Trophoblast cell (in vitro differentiated cells and primary cell): ENCODE measurements at regions not wholly inside any gene's neighbourhood (a gene's known extent, or its start where the extent isn't known, plus 50 kb on each side); places are given as distances from the start of the nearest gene placed in this dataset.

ENCODE experiments used
- DNase-seq, 2 donors: peaks; one replicate each; pipeline ENCODE4 v3.0.0-alpha.2; 2016
- H2AFZ ChIP-seq: 2 replicates; pipeline ENCODE4 v1.6.1; 2013; ENCODE audit warnings: low read length, moderate library complexity, mild to moderate bottlenecking; ENCODE audit not compliant: insufficient read depth, poor library complexity
- H2AK5ac ChIP-seq: 2 replicates; pipeline ENCODE4 v1.6.1; 2013; ENCODE audit warnings: mild to moderate bottlenecking, low read length
- H2BK120ac ChIP-seq: 2 replicates; pipeline ENCODE4 v1.6.1; 2013; ENCODE audit warnings: low read length, mild to moderate bottlenecking, moderate library complexity; ENCODE audit not compliant: insufficient read depth, poor library complexity
- H2BK12ac ChIP-seq: 2 replicates; pipeline ENCODE4 v1.6.1; 2013; ENCODE audit warnings: mild to moderate bottlenecking, low read length, moderate library complexity
- H2BK5ac ChIP-seq: 2 replicates; pipeline ENCODE4 v1.6.1; 2013; ENCODE audit warnings: low read length, low read depth, moderate library complexity, mild to moderate bottlenecking; ENCODE audit not compliant: poor library complexity
- H3K14ac ChIP-seq: 2 replicates; pipeline ENCODE4 v1.6.1; 2013; ENCODE audit warnings: mild to moderate bottlenecking, low read length
- H3K18ac ChIP-seq: 2 replicates; pipeline ENCODE4 v1.6.1; 2013; ENCODE audit warnings: mild to moderate bottlenecking, low read length
- H3K23ac ChIP-seq: 2 replicates; pipeline ENCODE4 v1.6.1; 2013; ENCODE audit warnings: low read length
- H3K27ac ChIP-seq: 2 replicates; pipeline ENCODE4 v1.5.1; 2013; ENCODE audit warnings: low read depth, mild to moderate bottlenecking, inconsistent platforms, low read length, moderate library complexity
- H3K27me3 ChIP-seq: 2 replicates; pipeline ENCODE4 v1.6.1; 2013; ENCODE audit warnings: inconsistent platforms, mild to moderate bottlenecking, low read length, moderate library complexity; ENCODE audit not compliant: insufficient read depth
- H3K36me3 ChIP-seq, 2 experiments: 1 replicate in 1 of 2; 2 replicates in 1 of 2; pipeline ENCODE4 v1.6.1; 2013; ENCODE audit warnings: low read length in 2 of 2, mild to moderate bottlenecking in 2 of 2, moderate library complexity in 1 of 2; ENCODE audit not compliant: insufficient read depth in 2 of 2, control insufficient read depth in 1 of 2
- H3K4ac ChIP-seq: 2 replicates; pipeline ENCODE4 v1.6.1; 2013; ENCODE audit warnings: low read depth, mild to moderate bottlenecking, low read length, moderate library complexity
- H3K4me1 ChIP-seq, 2 experiments: 1 replicate in 1 of 2; 2 replicates in 1 of 2; pipeline ENCODE4 v1.6.1; 2013; ENCODE audit warnings: low read length in 2 of 2, mild to moderate bottlenecking in 2 of 2, moderate library complexity in 1 of 2; ENCODE audit not compliant: insufficient read depth in 2 of 2, control insufficient read depth in 1 of 2
- H3K4me2 ChIP-seq: 2 replicates; pipeline ENCODE4 v1.6.1; 2013; ENCODE audit warnings: inconsistent platforms, mild to moderate bottlenecking, low read length, moderate library complexity
- H3K4me3 ChIP-seq: 2 replicates; pipeline ENCODE4 v1.5.1; 2013; ENCODE audit warnings: mild to moderate bottlenecking, low read depth, low read length, inconsistent platforms
- H3K79me1 ChIP-seq: one replicate; pipeline ENCODE4 v1.6.1; 2013; ENCODE audit warnings: low read length
- H3K79me2 ChIP-seq: 2 replicates; pipeline ENCODE4 v1.6.1; 2013; ENCODE audit warnings: low read length, mild to moderate bottlenecking; ENCODE audit not compliant: control insufficient read depth, insufficient read depth, poor library complexity
- H3K9ac ChIP-seq: 2 replicates; pipeline ENCODE4 v1.6.1; 2013; ENCODE audit warnings: mild to moderate bottlenecking, low read length
- H3K9me3 ChIP-seq: 2 replicates; pipeline ENCODE4 v1.6.1; 2013; ENCODE audit warnings: low read depth, mild to moderate bottlenecking, control low read depth, inconsistent platforms, low read length; ENCODE audit not compliant: insufficient read depth
- H4K12ac ChIP-seq: 2 replicates; pipeline ENCODE4 v1.6.1; 2013; ENCODE audit warnings: low read depth, mild to moderate bottlenecking, low read length, moderate library complexity
- H4K8ac ChIP-seq: 2 replicates; pipeline ENCODE4 v1.6.1; 2013; ENCODE audit warnings: low read depth, mild to moderate bottlenecking, low read length, moderate library complexity
- H4K91ac ChIP-seq: one replicate; pipeline ENCODE4 v1.6.1; 2013; ENCODE audit warnings: low read depth, mild to moderate bottlenecking, low read length, moderate library complexity
- WGBS: extraction: QIAGEN DNeasy Blood & Tissue Kit; methylation state at CpG from one replicate; pipeline ENCODE4 v1.1.7; 2013; ENCODE audit warnings: missing lambda C conversion rate; ENCODE audit not compliant: insufficient read length, insufficient coverage; ENCODE audit errors: extremely low coverage; 5-methylcytosine and 5-hydroxymethylcytosine counted together

DNA sequence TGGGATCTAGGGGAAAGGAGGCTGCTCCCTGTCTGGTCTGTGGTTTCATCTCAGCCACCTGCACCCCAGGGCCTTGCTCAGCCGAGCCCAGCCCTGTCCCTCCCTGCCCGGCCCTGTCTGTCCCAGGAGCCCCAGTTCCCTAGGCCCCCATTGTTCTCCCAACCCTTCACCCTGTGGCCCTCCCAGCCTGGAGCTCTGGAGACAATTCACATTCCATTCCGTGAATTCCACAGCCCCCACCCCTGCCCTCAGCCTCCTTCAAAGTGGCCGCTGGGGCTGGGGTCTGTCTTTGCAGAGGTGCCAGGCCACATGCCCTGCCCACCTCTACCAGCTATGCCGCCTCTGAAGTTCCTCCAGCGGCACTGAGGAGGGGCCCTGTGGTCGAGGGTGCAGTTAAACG, 77.9 kb upstream of the WNT11 start:
- Histone ChIP-seq H3K4me3 (no peak overlapping the region), H3K36me3 (no peaks in the 10 kb centered on the region), H2AK5ac (no peak overlapping the region), H3K9ac (no peak overlapping the region), H3K79me1 (no peaks in the 10 kb centered on the region), H3K27me3 (no peaks in the 10 kb centered on the region), H3K27ac (no peak overlapping the region), H3K4me2 (no peak overlapping the region), H3K79me2 (no peaks in the 10 kb centered on the region), H3K23ac (no peak overlapping the region), H4K91ac (no peak overlapping the region), H4K12ac (no peak overlapping the region), H3K9me3 (no peaks in the 10 kb centered on the region), H3K14ac (no peak overlapping the region), H4K8ac (no peak overlapping the region), H3K18ac (no peak overlapping the region), H2BK5ac (no peak overlapping the region), H3K4me1 (peaks cover 10 to 17% of the 10 kb centered on the region in 2 experiments), H3K4ac (no peak overlapping the region), H2BK120ac (no peak overlapping the region), H2BK12ac (no peak overlapping the region), H2AFZ (no peak overlapping the region)
- DNase-seq: no peak
- no CpG with 5 or more reads among the region's 8 CpGs for WGBS

DNA sequence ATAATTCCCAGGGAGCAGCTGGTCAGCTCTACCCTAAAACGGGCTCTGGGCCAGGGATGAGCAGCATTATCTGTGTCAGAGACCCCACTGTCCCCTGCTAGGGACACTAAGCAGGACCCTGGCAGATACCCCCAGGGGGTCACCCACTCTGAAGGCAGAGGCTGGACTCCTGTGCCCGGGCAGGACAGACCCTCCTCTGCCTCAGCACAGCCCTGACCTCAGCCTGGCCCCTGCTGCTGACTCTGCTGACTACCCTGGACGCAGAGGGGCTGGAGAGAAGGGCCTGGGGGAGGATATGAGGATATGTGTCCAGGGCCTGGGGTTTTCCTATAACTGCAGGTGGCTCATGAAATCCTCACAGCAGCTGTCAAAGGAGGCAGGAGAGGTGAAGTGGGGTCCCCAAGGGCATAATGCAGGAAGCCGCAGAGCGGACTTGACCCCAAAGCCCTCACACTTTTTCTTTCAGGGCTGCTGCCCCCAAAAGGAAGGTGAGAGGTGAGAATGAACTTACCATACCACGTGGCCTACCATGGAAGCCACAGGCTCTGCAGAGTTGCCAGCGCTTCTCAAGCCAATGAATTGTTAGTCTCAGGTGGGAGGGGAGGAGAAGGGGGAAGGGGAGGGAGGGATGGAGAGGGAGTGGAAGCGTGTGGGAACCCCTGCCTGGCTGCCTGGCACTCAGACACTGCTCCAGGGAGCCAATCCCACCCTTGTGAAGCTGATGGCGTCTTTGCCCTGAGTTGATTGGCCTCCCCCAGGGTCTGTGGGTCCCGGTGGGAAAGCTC, 76.7 kb upstream of the WNT11 start:
- no peak overlapping the region for H3K4me2 ChIP-seq
- H3K4me3 ChIP-seq: no peak overlapping the region
- H3K18ac ChIP-seq: no peak overlapping the region
- H3K4me1 ChIP-seq: peaks cover 10 to 16% of the 10 kb centered on the region in 2 experiments
- no peak overlapping the region for H2BK12ac ChIP-seq
- H3K9ac ChIP-seq: no peak overlapping the region
- H3K9me3 ChIP-seq: no peaks in the 10 kb centered on the region
- H3K27me3 ChIP-seq: no peaks in the 10 kb centered on the region
- H3K79me2 ChIP-seq: no peaks in the 10 kb centered on the region
- no peaks in the 10 kb centered on the region for H3K36me3 ChIP-seq
- no peak overlapping the region for H2AK5ac ChIP-seq
- no peak overlapping the region for H3K27ac ChIP-seq
- H2BK120ac ChIP-seq: no peak overlapping the region
- H4K12ac ChIP-seq: no peak overlapping the region
- no peak overlapping the region for H3K23ac ChIP-seq
- no peak overlapping the region for H4K8ac ChIP-seq
- no peak overlapping the region for H4K91ac ChIP-seq
- H3K4ac ChIP-seq: no peak overlapping the region
- H2BK5ac ChIP-seq: no peak overlapping the region
- no peak overlapping the region for H3K14ac ChIP-seq
- WGBS: no CpG with 5 or more reads among the region's 10 CpGs
- DNase-seq: no peak
- no peaks in the 10 kb centered on the region for H3K79me1 ChIP-seq
- no peak overlapping the region for H2AFZ ChIP-seq

DNA sequence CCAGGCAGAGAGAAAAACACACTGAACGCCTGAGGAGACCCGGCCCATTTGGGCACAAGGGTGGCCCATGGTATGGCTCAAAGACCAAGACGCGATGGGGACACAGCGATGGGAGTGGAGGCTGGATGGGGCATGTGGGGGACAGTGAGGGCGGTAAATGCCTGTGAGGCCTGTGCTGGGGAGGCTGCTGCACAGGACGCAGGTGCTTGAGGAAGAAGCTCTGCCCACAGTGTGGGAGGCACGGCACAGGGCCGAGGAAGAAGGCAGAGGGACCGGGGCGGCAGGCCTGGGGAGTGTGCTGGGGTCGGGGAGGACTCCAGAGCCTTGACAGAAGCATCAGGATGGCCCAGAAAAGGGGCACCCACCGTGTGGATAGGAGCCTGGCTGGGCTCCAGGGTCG, 75.9 kb upstream of the WNT11 start:
- Histone ChIP-seq H3K9me3 (no peaks in the 10 kb centered on the region), H3K14ac (no peak overlapping the region), H3K79me2 (no peaks in the 10 kb centered on the region), H3K23ac (no peak overlapping the region), H4K8ac (no peak overlapping the region), H4K12ac (no peak overlapping the region), H2BK120ac (no peak overlapping the region), H2BK12ac (no peak overlapping the region), H3K4me1 (peaks cover 10 to 11% of the 10 kb centered on the region in 2 experiments), H3K9ac (no peak overlapping the region), H3K4me3 (no peak overlapping the region), H3K27me3 (no peaks in the 10 kb centered on the region), H2AFZ (no peak overlapping the region), H2AK5ac (no peak overlapping the region), H3K4ac (no peak overlapping the region), H3K36me3 (no peaks in the 10 kb centered on the region), H2BK5ac (no peak overlapping the region), H3K4me2 (no peak overlapping the region), H3K79me1 (no peaks in the 10 kb centered on the region), H3K27ac (no peak overlapping the region), H4K91ac (no peak overlapping the region), H3K18ac (no peak overlapping the region)
- no CpG with 5 or more reads among the region's 14 CpGs for WGBS
- no peak for DNase-seq

DNA sequence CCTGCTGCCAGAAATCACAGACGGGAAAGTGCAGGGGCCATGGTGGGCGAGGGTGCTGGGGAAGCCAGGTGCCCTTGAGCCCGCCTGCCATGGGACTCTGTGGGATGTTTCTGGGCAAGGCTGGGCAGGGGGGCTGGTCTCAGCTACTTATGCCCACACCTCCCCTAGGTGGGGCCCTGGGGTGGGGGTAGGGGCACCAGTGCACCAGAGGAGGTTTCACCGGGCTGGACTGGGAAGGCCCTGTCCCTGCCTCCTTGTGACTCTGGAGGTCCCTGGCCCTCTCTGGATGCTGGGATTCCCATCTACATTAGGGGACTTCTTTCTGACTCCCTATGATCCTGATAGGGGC, 75.2 kb upstream of the WNT11 start:
- Histone ChIP-seq H3K9ac (no peak overlapping the region), H3K36me3 (no peaks in the 10 kb centered on the region), H4K12ac (no peak overlapping the region), H4K8ac (no peak overlapping the region), H3K4me2 (no peak overlapping the region), H2BK12ac (no peak overlapping the region), H3K4me3 (no peak overlapping the region), H2BK120ac (no peak overlapping the region), H3K27ac (no peak overlapping the region), H2AK5ac (no peak overlapping the region), H2BK5ac (no peak overlapping the region), H3K23ac (no peak overlapping the region), H3K14ac (no peak overlapping the region), H3K4me1 (peaks cover 10 to 11% of the 10 kb centered on the region in 2 experiments), H2AFZ (no peak overlapping the region), H3K27me3 (no peaks in the 10 kb centered on the region), H3K79me1 (no peaks in the 10 kb centered on the region), H3K4ac (no peak overlapping the region), H4K91ac (no peak overlapping the region), H3K9me3 (no peaks in the 10 kb centered on the region), H3K18ac (no peak overlapping the region), H3K79me2 (no peaks in the 10 kb centered on the region)
- WGBS: no CpG with 5 or more reads among the region's 4 CpGs
- DNase-seq: no peak
